WI38 (cell line): ENCODE measurements at regions not wholly inside any gene's neighbourhood (a gene's known extent, or its start where the extent isn't known, plus 50 kb on each side); places are given as distances from the start of the nearest gene placed in this dataset.

ENCODE experiments used
- H3K4me3 ChIP-seq: 2 replicates; pipeline ENCODE4 v1.5.1; 2011; ENCODE audit warnings: low read depth, mild to moderate bottlenecking, control low read depth, low read length
- CTCF ChIP-seq: IDR thresholded peaks from 2 replicates; pipeline ENCODE4 v1.5.1; 2012; ENCODE audit warnings: low read depth, mild to moderate bottlenecking, control low read depth, low read length

DNA sequence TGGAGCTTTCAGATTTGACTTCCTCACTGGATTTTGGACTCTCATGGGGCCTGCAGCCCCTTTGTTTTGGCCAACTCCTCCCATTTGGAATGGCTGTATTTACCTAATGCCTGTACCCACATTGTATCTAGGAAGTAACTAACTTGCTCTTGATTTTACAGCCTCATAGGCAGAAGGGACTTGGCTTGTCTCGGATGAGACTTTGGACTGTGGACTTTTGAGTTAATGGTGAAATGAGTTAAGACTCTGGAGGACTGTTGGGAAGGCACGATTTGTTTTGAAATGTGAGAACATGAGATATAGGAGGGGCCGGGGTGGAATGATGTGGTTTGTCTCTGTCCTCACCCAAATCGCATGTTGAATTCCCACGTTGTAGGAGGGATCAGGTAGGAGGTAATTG, 233.4 kb upstream of the GALNT5 start:
- no peak overlapping the region for H3K4me3 ChIP-seq
- TF ChIP-seq CTCF = no peak

DNA sequence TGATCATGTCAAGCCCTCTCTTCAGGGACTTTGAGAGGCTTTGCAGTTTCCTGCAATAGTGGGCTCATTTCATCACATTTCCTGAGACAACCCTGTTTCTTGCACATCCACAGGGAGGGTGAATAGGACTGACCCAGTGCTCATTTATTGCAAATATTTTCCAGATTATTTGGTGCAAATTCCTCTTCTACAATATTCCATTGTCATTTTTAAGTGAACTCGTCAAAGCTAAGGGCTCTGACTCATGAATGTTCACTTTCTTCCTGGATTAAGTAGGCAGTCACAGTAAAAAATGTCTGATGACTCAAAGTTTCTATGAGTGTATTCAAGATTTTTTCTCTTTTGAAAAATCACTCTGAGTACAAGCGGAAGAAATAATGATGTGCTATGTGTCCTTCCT, 225.5 kb upstream of the GALNT5 start:
- no peak for TF ChIP-seq CTCF

GRCh38 chr2:157036726-157037125, 220.8 kb upstream of the GALNT5 start:
- H3K4me3 ChIP-seq = no peak overlapping the region
- no peak for TF ChIP-seq CTCF

More for the DNA sequence above, 225.5 kb upstream of the GALNT5 start:
- H3K4me3 ChIP-seq = no peak overlapping the region

- no peak overlapping the region for H3K4me3 ChIP-seq
- no peak for TF ChIP-seq CTCF
Measured at GRCh38 chr2:157043786-157044185, 213.7 kb upstream of the GALNT5 start.

DNA sequence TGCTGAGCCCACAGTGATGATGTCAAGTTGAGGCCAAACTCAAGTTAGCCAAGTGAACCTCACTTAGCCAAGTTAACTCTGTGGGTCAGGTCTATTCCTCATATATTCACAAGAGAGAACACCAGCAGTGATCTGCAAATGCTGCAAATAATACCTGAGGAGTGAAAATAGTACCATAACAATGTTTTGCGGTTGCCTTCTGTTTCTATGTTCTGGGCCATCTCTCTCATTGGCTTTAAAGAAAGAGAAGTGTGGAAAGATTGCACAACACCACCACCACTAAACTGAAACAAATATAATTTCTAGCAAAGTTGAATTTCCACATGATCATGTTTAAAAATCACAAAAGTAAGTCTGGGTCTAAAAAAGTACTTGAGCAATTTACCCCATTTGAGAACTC, 211.1 kb upstream of the GALNT5 start:
- TF ChIP-seq CTCF = no peak
- H3K4me3 ChIP-seq = no peak overlapping the region

GRCh38 chr2:157052685-157053224, 204.8 kb upstream of the GALNT5 start:
- no peak for TF ChIP-seq CTCF
- H3K4me3 ChIP-seq = no peak overlapping the region

DNA sequence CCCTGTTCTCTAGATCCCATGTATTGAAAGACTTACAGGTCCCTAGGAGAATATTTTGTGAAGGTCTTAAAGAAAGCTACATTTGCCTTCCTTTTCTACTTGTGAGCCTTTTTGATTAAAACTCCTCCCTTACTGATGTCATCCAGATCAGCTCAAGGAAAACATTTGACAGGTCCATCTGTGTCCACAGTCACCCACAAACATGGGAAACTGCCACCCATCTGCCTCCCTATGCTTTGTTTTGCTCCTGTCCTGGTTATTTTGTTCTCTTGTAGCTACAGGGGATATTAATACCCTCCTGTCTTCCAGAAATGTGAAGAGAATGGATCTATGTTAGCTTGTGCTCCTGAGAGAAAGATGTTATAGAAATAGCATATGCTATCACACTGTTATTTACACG, 203.6 kb upstream of the GALNT5 start:
- no peak overlapping the region for H3K4me3 ChIP-seq
- TF ChIP-seq CTCF = no peak
